Endothelial cell of umbilical vein (primary cell): ENCODE measurements at regions not wholly inside any gene's neighbourhood (a gene's known extent, or its start where the extent isn't known, plus 50 kb on each side); places are given as distances from the start of the nearest gene placed in this dataset.

Experiments used
- BruUV-seq: library from RNA; stranded (reverse); fragments of 400-500 nt; replicated peaks from 2 replicates; lab custom pipeline; 2021; lab: Mats Ljungman, UMichigan
- CTCF ChIA-PET: fragments of 300-600, 350-600 bp; sonication (Branson Sonifier 250); formaldehyde crosslinking; loops from one replicate; lab custom pipeline; 2021; ENCODE audit warnings: antibody characterized with exemption, inconsistent platforms; lab: Charles Lee
- POLR2A ChIA-PET: fragments of 300-600, 350-600 bp; sonication (Branson Sonifier 250); formaldehyde crosslinking; loops from one replicate; lab custom pipeline; 2021; ENCODE audit warnings: antibody characterized with exemption, inconsistent platforms; lab: Charles Lee
- DNase-seq: peaks from one replicate; pipeline ENCODE4 v3.0.0-alpha.2; 2011; ENCODE audit warnings: low read depth, low spot score
- FAIRE-seq: peaks from 2 replicates; lab custom pipeline; 2011; peaks lifted over from hg19 to GRCh38; lab: Jason Lieb, UNC
- H2AFZ ChIP-seq: 2 replicates; pipeline ENCODE4 v1.6.0; 2012; ENCODE audit warnings: low read depth, low read length, control low read depth, inconsistent platforms
- H3K27ac ChIP-seq: 2 replicates; pipeline ENCODE4 v1.5.1; 2011; ENCODE audit warnings: low read depth, mild to moderate bottlenecking, control low read depth, low read length, moderate library complexity; ENCODE audit not compliant: insufficient read depth
- H3K27me3 ChIP-seq, 2 experiments: 2 replicates each; pipeline versions ENCODE4 v1.6.0 to v1.6.1; 2011; ENCODE audit warnings: low read length in 2 of 2, mixed read lengths in 1 of 2; ENCODE audit not compliant: control insufficient read depth in 2 of 2, insufficient read depth in 2 of 2
- H3K36me3 ChIP-seq, 2 experiments: 2 replicates in 1 of 2; 3 replicates in 1 of 2; pipeline ENCODE4 v1.5.1; 2011; ENCODE audit warnings: low read length in 2 of 2, mild to moderate bottlenecking in 1 of 2, moderate library complexity in 1 of 2; ENCODE audit not compliant: control insufficient read depth in 2 of 2, insufficient read depth in 2 of 2; ENCODE audit errors: extremely low read depth in 1 of 2
- H3K4me1 ChIP-seq: 3 replicates; pipeline ENCODE4 v1.5.1; 2011; ENCODE audit warnings: mild to moderate bottlenecking, low read length; ENCODE audit not compliant: control insufficient read depth, insufficient read depth; ENCODE audit errors: extremely low read depth
- H3K4me2 ChIP-seq: 2 replicates; pipeline ENCODE4 v1.6.1; 2011; ENCODE audit warnings: low read length, control low read depth, mixed read lengths; ENCODE audit not compliant: insufficient read depth
- H3K4me3 ChIP-seq, 3 experiments: fragments of 200-600 bp in 1 of 3; sonication (generic), shearing (Covaris generic) in 1 of 3; replicated peaks in 1 of 3; 2 replicates each; pipeline ENCODE4 v1.5.1; 2011 to 2016; ENCODE audit warnings: control low read depth in 3 of 3, low read length in 3 of 3, mild to moderate bottlenecking in 2 of 3, inconsistent platforms in 1 of 3, low read depth in 1 of 3, moderate library complexity in 1 of 3; ENCODE audit not compliant: insufficient read depth in 1 of 3
- H3K79me2 ChIP-seq: 2 replicates; pipeline ENCODE4 v1.6.0; 2012; ENCODE audit warnings: low read length, inconsistent platforms; ENCODE audit not compliant: control insufficient read depth, insufficient read depth
- H3K9ac ChIP-seq: replicated peaks from 2 replicates; pipeline ENCODE3; 2011; ENCODE audit warnings: low read length, control low read depth; ENCODE audit not compliant: insufficient read depth; ENCODE audit errors: extremely low read depth
- H3K9me1 ChIP-seq: replicated peaks from 3 replicates; pipeline ENCODE4 v1.6.0; 2011; ENCODE audit warnings: mild to moderate bottlenecking, low read length; ENCODE audit not compliant: control insufficient read depth, insufficient read depth; ENCODE audit errors: extremely low read depth
- H3K9me3 ChIP-seq: replicated peaks from 2 replicates; pipeline ENCODE4 v1.5.1; 2012; ENCODE audit warnings: low read length, inconsistent platforms; ENCODE audit not compliant: control insufficient read depth, insufficient read depth
- H4K20me1 ChIP-seq: replicated peaks from 2 replicates; pipeline ENCODE3; 2011; ENCODE audit warnings: mild to moderate bottlenecking, low read length; ENCODE audit not compliant: control insufficient read depth, insufficient read depth; ENCODE audit errors: extremely low read depth
- CTCF ChIP-seq, 2 donors: IDR thresholded peaks; 1 replicate in 1 of 2; 2 replicates in 1 of 2; pipeline ENCODE4 v1.5.1; 2011; ENCODE audit warnings: low read length in 2 of 2, mild to moderate bottlenecking in 2 of 2, moderate library complexity in 2 of 2, control low read depth in 1 of 2, inconsistent platforms in 1 of 2, low read depth in 1 of 2; ENCODE audit not compliant: insufficient read depth in 1 of 2; ENCODE audit errors: extremely low read depth in 1 of 2
- EZH2 ChIP-seq: IDR thresholded peaks from 2 replicates; pipeline ENCODE4 v1.6.1; 2012; ENCODE audit warnings: borderline replicate concordance, low read depth, mild to moderate bottlenecking, moderate library complexity, low read length, inconsistent platforms; ENCODE audit not compliant: severe bottlenecking
- FOS ChIP-seq: IDR thresholded peaks from 2 replicates; pipeline ENCODE4 v1.6.1; 2011; ENCODE audit warnings: mild to moderate bottlenecking, low read length, moderate library complexity, borderline replicate concordance; ENCODE audit not compliant: insufficient read depth
- GATA2 ChIP-seq: IDR thresholded peaks from 2 replicates; pipeline ENCODE4 v1.7.0; 2011; ENCODE audit warnings: low read depth, mild to moderate bottlenecking, moderate library complexity, mixed read lengths, low read length; ENCODE audit not compliant: insufficient read length, insufficient read depth
- JUN ChIP-seq: IDR thresholded peaks from 2 replicates; pipeline ENCODE4 v1.6.1; 2011; ENCODE audit warnings: borderline replicate concordance, low read depth; ENCODE audit not compliant: insufficient read length, insufficient read depth
- MYC ChIP-seq: IDR thresholded peaks from one replicate; pipeline ENCODE4 v1.6.1; 2011; ENCODE audit warnings: mild to moderate bottlenecking, low read depth, low read length
- POLR2A ChIP-seq: IDR thresholded peaks from 2 replicates; pipeline ENCODE4 v1.6.1; 2012; ENCODE audit warnings: low read depth, mild to moderate bottlenecking, control low read depth, low read length
- POLR2AphosphoS5 ChIP-seq: IDR thresholded peaks from 2 replicates; pipeline ENCODE4 v1.6.1; 2012; ENCODE audit warnings: low read depth, mild to moderate bottlenecking, control low read depth, low read length, moderate library complexity; ENCODE audit not compliant: insufficient read depth
- dilution Hi-C: fragments of 300-500 bp; cut with MboI; formaldehyde crosslinking; loops from one replicate; pipeline ENCODE4 v1.15.0; 2019; ENCODE audit warnings: low sequenced_read_pairs; ENCODE audit not compliant: extremely low pct_ligation_motif_present
- intact Hi-C: fragments of 100-400 bp; cut with micrococcal nuclease; formaldehyde crosslinking; loops from one replicate; pipeline ENCODE4 v1.10.0; 2022
- TF ChIP-seq, protein P1 (sequence below): IDR thresholded peaks from 2 replicates; pipeline ENCODE4 v1.6.1; 2011; ENCODE audit not compliant: insufficient read depth, insufficient read length

DNA sequence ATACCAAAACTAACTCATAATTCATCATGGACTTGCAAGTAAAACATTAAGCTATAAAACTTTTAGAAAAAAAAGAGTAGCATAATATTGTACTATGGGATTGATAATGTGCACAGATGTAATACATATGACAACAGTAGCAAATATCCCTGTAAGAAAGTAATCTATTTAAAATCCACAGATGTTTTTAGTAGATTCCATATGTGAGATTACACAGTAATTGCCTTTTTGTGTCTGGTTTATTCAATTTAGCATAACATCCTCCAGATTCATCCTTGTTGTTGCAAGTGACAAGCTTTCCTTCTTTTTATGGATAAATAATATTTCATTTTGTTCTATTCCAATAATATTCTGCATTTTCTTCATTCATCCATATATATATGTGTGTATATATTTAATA, 278.2 kb upstream of the LRRTM4 start:
- intact Hi-C loops (no loop called here), dilution Hi-C loops (no loop called here)
- Histone ChIP-seq H3K9ac (no peak overlapping the region), H3K9me1 (no peaks in the 10 kb centered on the region), H3K4me2 (no peak overlapping the region), H3K27ac (no peak overlapping the region), H3K4me3 (no peak overlapping the region), H4K20me1 (no peaks in the 10 kb centered on the region), H3K9me3 (no peaks in the 10 kb centered on the region), H3K27me3 (no peaks in the 10 kb centered on the region), H3K79me2 (no peaks in the 10 kb centered on the region), H3K36me3 (no peaks in the 10 kb centered on the region), H3K4me1 (no peaks in the 10 kb centered on the region), H2AFZ (no peak overlapping the region)
- no peak for TF ChIP-seq POLR2AphosphoS5
- no peak for TF ChIP-seq MYC
- no peak for TF ChIP-seq GATA2
- TF ChIP-seq, protein P1, sequence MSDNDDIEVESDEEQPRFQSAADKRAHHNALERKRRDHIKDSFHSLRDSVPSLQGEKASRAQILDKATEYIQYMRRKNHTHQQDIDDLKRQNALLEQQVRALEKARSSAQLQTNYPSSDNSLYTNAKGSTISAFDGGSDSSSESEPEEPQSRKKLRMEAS: no peak
- no peak for TF ChIP-seq JUN
- CTCF ChIA-PET: interaction anchor here (1.9 kb wide), 1 partner anchor 10 kb away, joined by 4 read pairs; no protein-coding TSS in a partner anchor
- BruUV-seq: no TSS peak
- POLR2A ChIA-PET: no interaction called here
- FAIRE-seq: no peak
- DNase-seq: no peak

- CTCF ChIA-PET: no interaction called here
- Histone ChIP-seq H3K36me3 (no peaks in the 10 kb centered on the region), H4K20me1 (no peaks in the 10 kb centered on the region), H3K4me1 (no peaks in the 10 kb centered on the region), H3K9me3 (no peaks in the 10 kb centered on the region), H2AFZ (no peak overlapping the region), H3K9me1 (no peaks in the 10 kb centered on the region), H3K79me2 (no peaks in the 10 kb centered on the region), H3K9ac (no peak overlapping the region), H3K4me3 (no peak overlapping the region), H3K27me3 (no peaks in the 10 kb centered on the region), H3K4me2 (no peak overlapping the region), H3K27ac (no peak overlapping the region)
- POLR2A ChIA-PET: no interaction called here
- no peak for TF ChIP-seq GATA2
- no peak for TF ChIP-seq FOS
- TF ChIP-seq, protein P1: no peak
- no peak for TF ChIP-seq JUN
- TF ChIP-seq POLR2A: no peak
- no peak for TF ChIP-seq POLR2AphosphoS5
- TF ChIP-seq CTCF (IDR thresholded peaks at IDR 0.05; ENCODE audit: extremely low read depth in 1 of 2, insufficient read depth in 1 of 2, low read depth in 1 of 2, low read length in 2 of 2): no peak
- no peak for TF ChIP-seq MYC
- TF ChIP-seq EZH2: no peak
- DNase-seq (no peak), FAIRE-seq (no peak)
- BruUV-seq: no TSS peak
- intact Hi-C loops: no loop called here
- dilution Hi-C loops: no loop called here
These were observed 285.5 kb upstream of the LRRTM4 start for GRCh38 chr2:77807531-77808215.
